ENCODE measurements at regions not wholly inside any gene's neighbourhood (a gene's known extent, or its start where the extent isn't known, plus 50 kb on each side); places are given as distances from the start of the nearest gene placed in this dataset.

- DNase-seq (ENCODE audit: low read depth in 2 of 2), result peak; percentile 44 to 50
Observed at GRCh38 chr5:52674815-52675545, 112.7 kb upstream of the ITGA1 start.

GRCh38 chr5:52682492-52682891, 105.2 kb upstream of the ITGA1 start:
- no peak for DNase-seq (ENCODE audit: low read depth in 2 of 2)

GRCh38 chr5:52684051-52684450, 103.7 kb upstream of the ITGA1 start:
- DNase-seq (ENCODE audit: low read depth in 2 of 2), result no peak

GRCh38 chr5:52685566-52685965, 102.2 kb upstream of the ITGA1 start:
- no peak for DNase-seq (ENCODE audit: low read depth in 2 of 2)

- no peak for DNase-seq (ENCODE audit: low read depth in 2 of 2)
Observed at GRCh38 chr5:52685971-52686370, 101.7 kb upstream of the ITGA1 start.

GRCh38 chr5:52690236-52690768, 97.4 kb upstream of the ITGA1 start:
- DNase-seq (ENCODE audit: low read depth in 2 of 2), result peak in 1 of 2 experiments; percentile 46

GRCh38 chr5:52692039-52692438, 95.7 kb upstream of the ITGA1 start:
- DNase-seq (ENCODE audit: low read depth in 2 of 2), result peak in 1 of 2 experiments; percentile 44

- DNase-seq (ENCODE audit: low read depth in 2 of 2), result no peak
Observed at GRCh38 chr5:52692606-52693005, 95.1 kb upstream of the ITGA1 start.

- no peak for DNase-seq (ENCODE audit: low read depth in 2 of 2)
Observed at GRCh38 chr5:52693280-52693679, 94.4 kb upstream of the ITGA1 start.

GRCh38 chr5:52693836-52694235, 93.9 kb upstream of the ITGA1 start:
- DNase-seq (ENCODE audit: low read depth in 2 of 2), result no peak

- DNase-seq (ENCODE audit: low read depth in 2 of 2), result no peak
Observed at GRCh38 chr5:52694648-52695047, 93.1 kb upstream of the ITGA1 start.

GRCh38 chr5:52702877-52703276, 84.8 kb upstream of the ITGA1 start:
- no peak for DNase-seq (ENCODE audit: low read depth in 2 of 2)

- no peak for DNase-seq (ENCODE audit: low read depth in 2 of 2)
Observed at GRCh38 chr5:52703321-52703720, 84.4 kb upstream of the ITGA1 start.

- DNase-seq (ENCODE audit: low read depth in 2 of 2), result peak in 1 of 2 experiments; percentile 43
Observed at GRCh38 chr5:52705720-52706119, 82.0 kb upstream of the ITGA1 start.

GRCh38 chr5:52706775-52707174, 80.9 kb upstream of the ITGA1 start:
- no peak for DNase-seq (ENCODE audit: low read depth in 2 of 2)

- no peak for DNase-seq (ENCODE audit: low read depth in 2 of 2)
Observed at GRCh38 chr5:52707616-52708015, 80.1 kb upstream of the ITGA1 start.

GRCh38 chr5:52708463-52708862, 79.3 kb upstream of the ITGA1 start:
- no peak for DNase-seq (ENCODE audit: low read depth in 2 of 2)

- no peak for DNase-seq (ENCODE audit: low read depth in 2 of 2)
Observed at GRCh38 chr5:52709167-52709925, 78.4 kb upstream of the ITGA1 start.

- DNase-seq (ENCODE audit: low read depth in 2 of 2), result no peak
Observed at GRCh38 chr5:52710310-52710971, 77.3 kb upstream of the ITGA1 start.

- no peak for DNase-seq (ENCODE audit: low read depth in 2 of 2)
Observed at GRCh38 chr5:52710972-52711596, 76.6 kb upstream of the ITGA1 start.

GRCh38 chr5:52712354-52712753, 75.4 kb upstream of the ITGA1 start:
- no peak for DNase-seq (ENCODE audit: low read depth in 2 of 2)
